ENCODE measurements at regions not wholly inside any gene's neighbourhood (a gene's known extent, or its start where the extent isn't known, plus 50 kb on each side); places are given as distances from the start of the nearest gene placed in this dataset.

DNA sequence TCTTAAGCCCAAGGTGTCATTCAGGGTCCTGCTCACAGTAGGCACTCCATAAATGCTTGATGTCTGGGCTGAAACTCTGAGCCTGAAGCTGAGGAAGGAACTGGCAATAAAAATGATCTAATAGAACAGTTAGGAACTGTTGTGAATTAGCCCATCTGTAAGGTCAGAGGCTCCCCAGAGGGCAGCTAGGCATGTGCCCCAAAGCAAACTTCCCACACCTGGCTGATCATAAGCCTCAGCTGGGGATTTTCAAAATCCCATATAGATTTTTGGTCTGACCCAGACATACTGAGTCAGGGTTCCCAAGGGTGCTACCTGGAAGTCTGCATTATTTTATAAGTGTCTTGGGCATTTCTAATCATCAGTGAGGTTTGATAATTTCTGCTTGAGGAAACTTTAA is 309.4 kb upstream of the PROX1 start:
- intact Hi-C loops (cut with micrococcal nuclease), result loop anchor here (1.0 kb wide), 1 partner anchor 17 kb away; no protein-coding TSS in a partner anchor
- TF ChIP-seq, protein P1, sequence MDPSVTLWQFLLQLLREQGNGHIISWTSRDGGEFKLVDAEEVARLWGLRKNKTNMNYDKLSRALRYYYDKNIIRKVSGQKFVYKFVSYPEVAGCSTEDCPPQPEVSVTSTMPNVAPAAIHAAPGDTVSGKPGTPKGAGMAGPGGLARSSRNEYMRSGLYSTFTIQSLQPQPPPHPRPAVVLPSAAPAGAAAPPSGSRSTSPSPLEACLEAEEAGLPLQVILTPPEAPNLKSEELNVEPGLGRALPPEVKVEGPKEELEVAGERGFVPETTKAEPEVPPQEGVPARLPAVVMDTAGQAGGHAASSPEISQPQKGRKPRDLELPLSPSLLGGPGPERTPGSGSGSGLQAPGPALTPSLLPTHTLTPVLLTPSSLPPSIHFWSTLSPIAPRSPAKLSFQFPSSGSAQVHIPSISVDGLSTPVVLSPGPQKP (IDR thresholded peaks at IDR 0.05; ENCODE audit: borderline replicate concordance, low read depth, low read length), result no peak
- TF ChIP-seq, protein P2, sequence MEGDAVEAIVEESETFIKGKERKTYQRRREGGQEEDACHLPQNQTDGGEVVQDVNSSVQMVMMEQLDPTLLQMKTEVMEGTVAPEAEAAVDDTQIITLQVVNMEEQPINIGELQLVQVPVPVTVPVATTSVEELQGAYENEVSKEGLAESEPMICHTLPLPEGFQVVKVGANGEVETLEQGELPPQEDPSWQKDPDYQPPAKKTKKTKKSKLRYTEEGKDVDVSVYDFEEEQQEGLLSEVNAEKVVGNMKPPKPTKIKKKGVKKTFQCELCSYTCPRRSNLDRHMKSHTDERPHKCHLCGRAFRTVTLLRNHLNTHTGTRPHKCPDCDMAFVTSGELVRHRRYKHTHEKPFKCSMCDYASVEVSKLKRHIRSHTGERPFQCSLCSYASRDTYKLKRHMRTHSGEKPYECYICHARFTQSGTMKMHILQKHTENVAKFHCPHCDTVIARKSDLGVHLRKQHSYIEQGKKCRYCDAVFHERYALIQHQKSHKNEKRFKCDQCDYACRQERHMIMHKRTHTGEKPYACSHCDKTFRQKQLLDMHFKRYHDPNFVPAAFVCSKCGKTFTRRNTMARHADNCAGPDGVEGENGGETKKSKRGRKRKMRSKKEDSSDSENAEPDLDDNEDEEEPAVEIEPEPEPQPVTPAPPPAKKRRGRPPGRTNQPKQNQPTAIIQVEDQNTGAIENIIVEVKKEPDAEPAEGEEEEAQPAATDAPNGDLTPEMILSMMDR (conservative IDR thresholded peaks at IDR 0.05; ENCODE audit: low read depth, low read length), result no peak
- TF ChIP-seq CEBPB (IDR thresholded peaks at IDR 0.05; ENCODE audit: low read depth, low read length) (no peak), POLR2A (IDR thresholded peaks at IDR 0.05; ENCODE audit: low read depth, low read length) (no peak), MAZ (IDR thresholded peaks at IDR 0.05; ENCODE audit: borderline replicate concordance, low read depth, low read length) (no peak), RAD21 (IDR thresholded peaks at IDR 0.05; ENCODE audit: low read length) (no peak)
- BruUV-seq (replicated peaks), result no TSS peak
- Histone ChIP-seq H4K20me1 (ENCODE audit: insufficient read depth, low read length) (no peaks in the 10 kb centered on the region), H3K4ac (ENCODE audit: low read depth, low read length) (no peak overlapping the region), H3K9me1 (ENCODE audit: insufficient read depth, low read length) (no peaks in the 10 kb centered on the region), H3K4me3 (ENCODE audit: insufficient read depth, low read depth, low read length) (no peak overlapping the region), H3K14ac (replicated peaks; ENCODE audit: low read depth, low read length) (no peak overlapping the region), H3K18ac (ENCODE audit: low read depth, low read length) (no peak overlapping the region), H3K9me3 (ENCODE audit: control insufficient read depth, insufficient read depth, low read length) (peaks cover 16% of the 10 kb centered on the region), H2BK5ac (ENCODE audit: low read depth, low read length, poor library complexity, severe bottlenecking) (no peak overlapping the region), H2BK20ac (ENCODE audit: low read depth, low read length) (no peak overlapping the region), H4K8ac (ENCODE audit: low read depth in 2 of 2, low read length in 2 of 2) (no peak overlapping the region), H3K27ac (ENCODE audit: insufficient read depth, low read length) (no peak overlapping the region), H3K4me1 (ENCODE audit: control insufficient read depth, insufficient read depth, low read length) (no peaks in the 10 kb centered on the region), H3K9ac (ENCODE audit: low read depth, low read length) (no peak overlapping the region), H4K91ac (ENCODE audit: insufficient read depth, low read depth, low read length) (no peak overlapping the region), H3K79me1 (ENCODE audit: low read depth in 1 of 2, low read length in 2 of 2) (no peaks in the 10 kb centered on the region), H2AFZ (replicated peaks; ENCODE audit: low read length, poor library complexity) (no peak overlapping the region), H3K4me2 (ENCODE audit: low read depth, low read length) (no peak overlapping the region), H3K36me3 (ENCODE audit: control insufficient read depth, insufficient read depth, low read length) (no peaks in the 10 kb centered on the region), H3K23ac (ENCODE audit: low read depth, low read length) (no peak overlapping the region), H2BK120ac (ENCODE audit: low read depth, low read length) (no peak overlapping the region), H4K5ac (ENCODE audit: low read depth, low read length) (no peak overlapping the region), H2BK15ac (ENCODE audit: low read depth, low read length) (no peak overlapping the region), H2AK5ac (ENCODE audit: low read depth, low read length) (no peak overlapping the region), H3K27me3 (ENCODE audit: control insufficient read depth, insufficient read depth, low read length) (no peaks in the 10 kb centered on the region), H2AK9ac (replicated peaks; ENCODE audit: low read depth, low read length, poor library complexity) (no peak overlapping the region), H3K56ac (ENCODE audit: extremely low read depth, insufficient read depth, low read length) (no peak overlapping the region)
- ATAC-seq (ENCODE audit: low read depth) (no peak), DNase-seq (no peak)
- ChIA-PET POLR2A (ENCODE audit: unreplicated experiment) (no interaction called here), CTCF (no interaction called here)
- dilution Hi-C loops (cut with HindIII; ENCODE audit: low sequenced_read_pairs, unreplicated experiment), result no loop called here
- in situ Hi-C loops (cut with MboI; ENCODE audit: low sequenced_read_pairs), result no loop called here

All from IMR-90 (cell line).